Stimulated activated CD4-positive, alpha-beta T cell treated with anti-CD3 and anti-CD28 coated beads, Interleukin-1b, Interleukin-23, amount 100 ng/mL, for 1 hour (primary cell): ENCODE measurements at regions not wholly inside any gene's neighbourhood (a gene's known extent, or its start where the extent isn't known, plus 50 kb on each side); places are given as distances from the start of the nearest gene placed in this dataset.

Experiments used
- DNase-seq, 2 donors: peaks; one replicate each; pipeline ENCODE4 v3.0.0-alpha.2; 2020; ENCODE audit warnings: low read depth in 2 of 2

DNA sequence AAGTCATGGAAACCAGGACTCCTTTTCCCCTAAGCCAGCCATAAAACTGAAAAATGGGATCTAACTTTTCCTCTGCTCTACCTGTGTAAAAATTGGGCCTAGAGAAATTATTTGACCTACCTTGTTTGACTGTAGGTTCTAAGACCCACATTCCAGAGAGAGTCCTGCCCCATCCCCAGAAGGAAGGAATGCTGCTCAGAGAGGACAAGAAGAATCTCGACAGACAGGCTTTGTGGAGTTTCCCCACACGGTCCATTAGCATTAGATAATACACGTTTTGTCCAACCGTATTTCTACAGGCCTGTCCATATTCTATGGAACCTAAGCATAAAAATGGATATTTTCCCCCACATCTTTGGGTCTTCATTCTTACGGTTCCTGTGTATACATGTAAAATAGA, 403.3 kb downstream of the METTL4 start:
- no peak for DNase-seq

DNA sequence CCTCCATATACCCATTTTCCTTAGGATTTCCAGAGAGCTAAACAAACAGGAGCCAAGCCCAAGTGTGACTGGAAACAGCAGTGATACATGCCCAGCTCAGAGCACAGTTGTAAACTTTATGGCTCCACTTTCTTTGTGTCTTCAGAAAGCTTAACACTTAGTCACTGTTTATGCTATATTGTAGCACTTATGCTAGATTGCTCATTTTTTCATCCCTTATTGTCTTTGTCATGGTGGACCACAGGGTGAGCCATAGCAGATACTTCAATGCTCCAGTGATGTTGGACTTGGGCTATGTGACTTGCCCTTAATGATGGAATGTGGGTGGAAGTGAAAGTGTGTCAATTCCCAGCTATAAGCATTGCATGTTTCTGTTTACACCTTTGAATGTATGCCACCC, 401.6 kb downstream of the METTL4 start:
- DNase-seq, result no peak

DNA sequence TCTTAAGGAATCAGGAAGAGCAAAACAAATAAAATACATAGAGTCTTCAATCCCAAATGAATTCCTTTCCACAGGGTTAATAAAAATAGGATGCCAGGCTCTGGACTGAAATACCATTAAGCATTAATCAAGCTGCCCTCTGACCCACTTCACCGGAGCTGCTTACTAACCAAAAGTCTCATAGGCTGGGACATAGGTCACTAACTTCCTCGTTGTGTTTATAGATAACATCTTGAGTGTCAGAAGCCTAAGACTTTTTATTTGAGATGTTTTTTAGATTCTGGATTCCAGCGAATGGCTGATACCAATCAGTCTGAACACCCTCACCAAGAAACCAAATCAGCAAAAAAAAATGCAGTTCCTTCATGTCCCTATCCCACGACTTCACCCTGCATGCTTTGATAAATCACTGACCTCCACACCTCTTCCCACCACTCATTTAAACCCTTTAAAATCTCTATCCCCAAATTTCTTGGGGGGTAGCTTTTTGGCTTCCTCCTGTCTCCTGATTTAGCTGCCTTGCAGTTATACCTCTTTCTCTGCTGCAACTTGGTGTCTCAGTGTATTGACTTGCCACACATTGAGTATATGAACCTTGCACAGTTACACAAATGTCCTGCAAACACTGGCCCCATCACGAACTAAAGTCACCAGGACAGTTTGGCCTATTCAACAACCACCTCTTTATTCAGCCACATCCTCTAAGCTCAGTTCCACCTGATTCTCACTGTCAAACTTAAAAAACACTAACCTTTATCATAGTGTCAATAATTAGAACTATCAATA, 399.3 kb downstream of the METTL4 start:
- no peak for DNase-seq

DNA sequence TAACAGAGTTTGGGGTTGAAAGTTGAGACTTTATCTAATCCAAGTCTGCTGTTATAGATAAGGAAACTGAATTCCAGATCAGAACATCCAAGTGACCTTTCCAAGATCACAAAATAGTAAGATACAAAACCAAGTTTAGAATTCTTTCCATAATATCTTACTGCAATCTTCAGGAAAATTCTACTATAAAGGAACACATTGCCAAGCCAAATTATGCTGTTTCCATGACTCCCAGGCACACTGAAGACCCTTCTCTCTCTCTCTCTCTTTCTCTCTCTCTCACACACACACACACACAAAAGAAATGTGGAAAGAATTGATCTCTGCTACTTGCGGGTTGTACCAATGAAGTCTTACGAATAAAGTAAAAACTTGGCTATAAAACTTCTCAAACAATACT, 398.4 kb downstream of the METTL4 start:
- no peak for DNase-seq

DNA sequence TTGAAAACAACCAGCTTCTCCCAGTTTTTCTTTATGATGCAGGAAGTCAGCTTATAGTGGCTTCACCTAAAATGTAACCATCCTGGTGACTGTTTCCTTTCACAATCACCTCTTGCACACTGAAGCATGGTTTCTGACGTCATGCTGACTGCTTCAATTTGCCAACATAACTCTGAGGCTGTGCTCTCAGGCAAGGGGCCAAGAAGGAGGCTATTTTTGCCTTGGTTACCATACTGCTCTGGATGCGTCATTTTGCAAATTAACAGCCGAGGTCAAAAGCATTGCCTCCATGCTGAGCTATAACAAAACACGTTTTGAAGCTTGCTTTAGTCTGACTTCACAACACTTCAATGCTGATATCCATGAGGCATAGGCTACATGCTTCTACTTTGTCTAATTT, 397.8 kb downstream of the METTL4 start:
- DNase-seq, result no peak

DNA sequence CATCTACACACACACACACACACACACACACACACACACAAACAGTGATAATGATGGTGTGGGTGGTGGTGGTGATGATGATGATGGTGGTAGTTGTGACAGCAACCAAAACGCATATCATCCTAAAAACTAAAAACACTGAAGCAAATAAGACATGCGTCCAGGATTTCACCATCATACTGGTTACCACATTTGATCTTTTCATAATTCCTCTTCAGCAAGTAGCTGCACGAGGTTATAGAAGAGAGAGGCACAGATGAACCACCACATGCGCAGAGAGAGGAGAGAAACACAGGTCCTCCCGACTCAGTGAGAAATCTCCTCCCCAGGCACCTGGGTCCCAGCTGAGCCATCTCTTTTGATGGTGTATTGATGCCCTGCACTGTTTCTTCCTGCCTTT, 393.3 kb downstream of the METTL4 start:
- no peak for DNase-seq

DNA sequence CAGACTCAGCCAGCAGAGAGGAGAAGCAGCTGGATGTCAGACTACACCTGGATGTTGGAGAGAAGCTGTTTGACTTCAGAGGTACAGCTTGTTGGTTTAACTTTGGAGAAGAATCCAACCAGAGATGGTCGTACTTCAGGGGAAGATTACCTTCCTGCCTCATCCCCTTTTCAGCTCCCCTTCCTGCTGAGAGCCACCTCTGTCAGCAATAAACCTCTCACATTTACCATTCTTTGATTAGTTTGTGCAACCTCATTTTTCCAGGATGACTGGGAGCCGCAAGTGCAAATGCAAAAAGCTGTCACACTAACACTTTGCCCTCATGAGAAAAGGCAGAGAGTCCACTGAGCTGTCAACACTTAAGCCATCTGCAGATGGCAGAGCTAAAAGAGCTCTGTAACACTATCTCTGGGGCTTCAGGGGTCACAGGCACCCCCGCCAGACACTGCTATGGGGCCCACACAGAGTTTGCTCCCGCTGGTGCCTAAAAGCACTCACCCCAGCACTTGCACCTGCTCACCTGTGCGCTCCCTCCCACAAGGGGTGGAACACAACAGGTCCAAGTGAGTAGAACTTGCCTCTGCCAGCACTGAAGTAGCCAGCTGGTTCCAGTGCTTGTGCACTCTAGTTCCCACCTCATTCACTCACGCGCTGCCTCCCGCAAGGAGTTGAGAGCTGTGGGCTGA, 391.7 kb downstream of the METTL4 start:
- no peak for DNase-seq

DNA sequence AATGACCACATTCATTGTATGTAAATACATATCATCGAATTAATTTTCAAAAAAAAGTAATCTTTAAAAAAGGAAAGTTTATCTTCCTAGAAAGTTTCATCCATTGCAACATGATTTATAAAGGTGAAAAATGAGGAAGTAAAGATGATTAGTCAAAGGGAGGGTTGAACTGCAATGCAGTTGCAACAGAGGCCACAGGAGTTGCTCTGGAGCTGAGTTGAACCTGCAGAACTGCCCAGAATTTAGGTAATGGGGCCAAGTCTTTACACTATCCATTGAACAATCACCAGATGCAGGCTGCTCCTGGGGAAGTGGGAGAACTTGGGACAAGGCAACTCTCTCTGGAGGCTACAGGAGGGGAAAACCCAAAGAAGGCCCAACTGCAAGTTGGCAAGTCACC, 390.7 kb downstream of the METTL4 start:
- no peak for DNase-seq

DNA sequence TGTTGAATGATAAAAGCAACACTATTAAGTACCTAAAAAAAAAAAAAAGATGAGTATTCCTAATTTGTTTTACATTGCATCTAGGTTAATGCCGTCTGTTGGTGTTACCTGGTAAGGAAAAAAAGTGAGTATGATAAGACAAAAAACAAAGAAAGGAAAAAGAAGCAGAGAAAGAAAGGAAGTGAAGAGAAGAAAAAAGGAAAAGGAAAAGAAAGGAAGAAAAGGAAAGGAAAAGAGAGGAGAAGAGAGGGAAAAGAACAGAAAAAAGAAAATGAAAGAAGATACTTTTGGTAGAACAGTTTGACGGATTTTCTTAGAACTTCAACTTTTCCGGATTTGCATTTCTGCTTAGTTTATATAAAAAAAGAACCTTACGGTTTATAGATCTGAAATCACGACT, 387.9 kb downstream of the METTL4 start:
- DNase-seq, result no peak

DNA sequence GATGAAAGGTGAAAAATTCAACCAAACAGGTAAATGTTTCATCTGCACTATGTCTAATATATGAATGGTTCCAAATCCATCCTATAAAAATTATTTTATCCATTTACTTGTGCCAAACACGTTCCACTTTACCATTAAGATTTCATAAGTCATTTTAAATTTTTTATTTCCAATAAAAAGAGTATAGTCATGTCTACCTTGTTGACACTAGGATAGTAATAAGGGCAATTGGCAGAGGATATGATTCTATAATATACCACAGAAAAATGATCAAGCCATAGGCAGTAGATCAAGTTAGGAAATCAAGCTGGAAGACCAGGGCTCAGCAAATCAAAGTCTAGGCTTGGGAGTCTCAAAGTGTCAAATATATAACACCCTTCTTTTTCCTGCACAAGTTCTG, 384.3 kb downstream of the METTL4 start:
- DNase-seq, result no peak

DNA sequence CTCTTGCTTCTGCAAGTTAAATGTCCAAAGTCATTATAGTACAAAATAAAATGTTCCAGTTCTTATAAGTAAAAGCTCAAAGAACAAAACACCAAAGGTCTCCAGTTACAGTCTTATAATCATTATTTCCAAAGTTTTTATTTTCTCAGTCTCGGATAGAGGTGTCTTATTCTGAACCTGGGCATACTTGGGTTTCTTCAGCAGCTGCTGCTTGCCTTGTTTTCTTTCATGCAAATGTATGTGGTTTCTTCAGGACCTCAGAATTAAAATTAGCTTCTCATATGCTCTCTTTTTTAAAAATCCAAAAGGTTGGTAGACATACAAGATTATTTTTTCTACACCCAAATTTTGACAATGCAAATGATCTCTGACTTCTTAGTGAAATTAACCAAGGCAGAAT, 383.0 kb downstream of the METTL4 start:
- no peak for DNase-seq

DNA sequence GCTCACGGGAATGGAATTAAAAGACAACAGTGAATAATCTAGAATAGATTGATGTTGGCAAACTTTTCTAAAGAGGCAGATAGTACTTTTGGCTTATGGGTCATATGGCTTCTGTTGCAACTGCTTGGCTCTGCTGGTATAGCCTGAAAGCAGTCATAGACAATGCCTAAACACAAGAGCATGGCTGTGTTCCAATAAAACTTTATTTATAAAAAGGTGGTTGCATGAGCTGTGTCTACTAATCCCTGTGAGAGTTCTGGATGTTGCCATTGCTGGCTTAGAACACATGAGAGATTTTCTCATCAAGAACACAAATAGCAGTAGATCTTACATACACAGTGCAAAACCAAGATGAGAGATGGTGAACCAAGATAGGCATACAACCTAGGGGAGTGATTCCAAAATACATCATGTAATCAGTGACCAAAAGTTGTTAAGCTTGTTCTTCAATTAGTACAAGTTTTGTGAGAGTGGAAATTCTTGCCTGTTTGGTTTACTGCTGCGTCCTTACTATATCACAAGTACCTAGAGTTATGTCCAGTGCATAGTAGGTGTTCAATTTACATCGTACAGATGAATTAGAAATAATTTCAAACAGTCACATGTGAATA, 380.0 kb downstream of the METTL4 start:
- DNase-seq, result no peak

DNA sequence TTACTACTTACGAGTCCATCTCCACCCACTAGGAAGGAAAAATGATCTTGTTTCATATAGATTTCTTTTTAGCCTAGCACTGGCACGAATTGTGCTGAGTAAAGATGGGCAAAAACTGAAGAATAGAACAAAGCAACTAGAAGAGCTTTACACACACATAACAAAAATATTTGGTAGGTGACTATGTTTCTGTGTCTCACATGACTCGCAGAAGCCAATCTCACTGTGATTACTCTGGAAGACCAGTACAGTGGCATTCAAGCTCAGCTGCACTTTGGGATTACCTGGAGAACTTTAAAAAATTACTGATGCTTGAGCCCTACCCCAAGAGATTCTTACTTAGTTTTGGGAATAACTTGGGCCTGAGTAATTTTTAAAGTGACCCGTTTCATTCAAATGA, 378.7 kb downstream of the METTL4 start:
- no peak for DNase-seq

DNA sequence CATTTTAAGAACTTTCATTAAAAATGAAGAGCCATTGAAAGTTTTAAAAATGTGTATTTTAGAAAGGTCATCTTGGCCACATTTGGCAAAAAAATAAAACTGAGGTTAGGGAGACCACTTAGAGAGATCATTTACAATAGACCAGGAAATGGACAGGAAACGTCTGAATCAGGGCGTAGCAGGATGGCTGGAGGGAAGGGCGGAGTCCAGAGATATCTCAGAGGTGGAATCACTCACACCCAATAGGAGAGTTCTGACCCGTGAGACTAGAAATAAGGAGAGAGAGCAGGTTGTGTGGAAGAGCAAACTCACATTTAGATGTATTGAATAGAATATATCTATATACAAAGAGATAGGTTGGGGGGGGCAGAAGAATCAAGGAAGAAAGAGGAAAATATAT, 373.4 kb downstream of the METTL4 start:
- no peak for DNase-seq

DNA sequence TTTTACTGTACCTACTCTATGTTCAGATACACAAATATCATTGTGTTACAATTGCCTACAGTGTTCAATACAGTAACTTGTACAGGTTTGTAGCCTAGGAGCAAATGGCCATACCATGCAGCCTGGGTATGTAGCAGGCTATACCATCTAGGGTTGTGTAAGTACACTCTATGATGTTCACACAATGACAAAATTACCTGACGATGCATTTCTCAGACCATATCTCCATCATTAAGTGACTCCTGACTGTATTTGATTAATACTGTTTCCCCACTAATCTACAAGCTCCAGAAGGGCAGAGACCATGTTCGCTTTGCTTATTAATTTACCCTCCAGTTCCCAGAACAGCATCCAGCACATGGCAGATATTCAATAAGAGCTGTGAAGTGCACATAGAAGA, 372.2 kb downstream of the METTL4 start:
- no peak for DNase-seq

DNA sequence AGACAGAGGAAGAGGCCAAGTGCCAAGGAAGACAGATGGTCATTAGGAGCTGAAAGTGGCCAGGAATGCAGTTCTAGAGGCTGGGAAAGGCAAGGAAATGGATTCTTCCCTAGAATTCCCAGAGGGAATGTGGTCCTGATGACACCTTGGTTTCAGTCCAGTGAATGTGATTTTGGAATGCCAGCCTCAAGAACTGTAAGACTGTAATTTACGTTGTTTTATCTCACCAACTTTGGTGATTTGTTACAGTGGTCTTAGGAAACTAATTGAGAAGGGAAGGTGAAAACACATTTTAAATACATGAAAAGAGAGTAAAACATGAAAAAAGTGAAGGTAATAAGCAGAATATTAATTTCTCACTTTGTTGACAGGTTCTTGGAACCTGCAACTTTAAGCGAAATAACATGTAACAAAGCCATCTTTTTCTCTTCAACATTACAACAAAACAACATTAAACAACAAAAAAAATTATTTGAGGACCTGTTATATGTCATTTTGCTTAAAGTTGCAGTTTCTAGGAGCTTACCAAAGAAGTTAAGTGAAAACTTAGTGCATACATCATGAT, 370.2 kb downstream of the METTL4 start:
- DNase-seq, result no peak

DNA sequence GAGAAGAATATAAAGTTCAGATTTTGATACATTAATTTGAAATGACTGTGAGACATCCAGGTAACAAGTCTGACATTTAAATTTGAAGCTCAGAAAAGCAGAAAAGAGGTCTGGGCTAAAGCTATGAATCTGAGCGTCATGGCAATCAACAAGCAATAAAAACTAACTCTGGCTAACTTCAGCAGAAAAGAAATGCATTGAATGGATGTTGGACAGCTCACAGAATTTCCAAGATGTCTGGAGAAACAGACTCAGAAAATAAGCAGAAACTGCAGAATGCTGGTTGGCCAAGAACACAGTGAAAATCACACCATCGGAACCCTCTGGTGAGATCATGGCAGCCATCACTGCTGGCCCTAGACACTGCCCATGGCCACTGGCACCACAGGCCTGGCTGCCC, 366.6 kb downstream of the METTL4 start:
- no peak for DNase-seq

DNA sequence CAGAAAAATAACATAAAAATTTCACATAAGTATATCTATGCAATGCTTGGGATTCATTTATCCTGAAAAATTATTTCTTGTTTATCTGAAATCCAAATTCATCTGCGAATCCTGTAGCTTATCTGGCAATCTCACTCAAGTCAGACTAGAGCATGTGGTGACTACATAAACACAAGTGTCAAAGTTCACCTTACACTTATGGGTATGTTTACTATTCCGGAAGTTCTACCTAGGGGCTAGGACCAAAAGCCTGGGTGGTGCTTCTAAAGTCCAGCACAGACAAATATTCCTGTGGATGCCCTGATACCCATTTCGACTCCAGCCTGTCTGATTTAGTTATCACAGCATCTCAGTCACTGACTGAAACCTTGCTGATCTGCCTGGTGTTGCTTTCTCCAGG, 364.0 kb downstream of the METTL4 start:
- no peak for DNase-seq

DNA sequence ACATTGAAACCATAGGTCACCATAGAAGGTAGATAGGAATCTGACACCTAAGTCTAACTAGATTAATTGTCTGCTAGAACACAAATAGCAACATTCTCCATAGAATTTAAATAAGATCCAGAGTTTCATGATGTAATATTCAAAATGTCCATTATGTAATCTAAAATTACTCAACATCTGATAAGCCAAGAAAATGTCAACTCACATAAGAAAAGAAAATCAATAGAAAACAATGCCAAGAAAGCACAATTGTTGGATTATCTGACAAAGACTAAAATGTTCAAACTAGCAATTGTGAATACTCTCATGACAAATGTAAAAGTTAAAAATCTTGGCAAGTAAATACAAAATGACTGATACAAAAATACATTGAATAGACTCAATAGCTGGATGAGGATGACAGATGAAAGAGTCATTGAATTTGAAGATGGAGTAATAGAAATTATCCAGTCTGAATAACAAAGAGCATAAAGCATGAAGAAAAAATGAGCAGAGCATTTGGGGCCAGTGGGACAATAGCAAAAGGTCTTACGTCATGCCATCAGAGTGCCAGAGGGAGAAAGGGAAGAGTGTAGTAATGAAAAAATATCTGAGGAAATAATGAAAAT, 358.6 kb downstream of the METTL4 start:
- DNase-seq, result no peak

DNA sequence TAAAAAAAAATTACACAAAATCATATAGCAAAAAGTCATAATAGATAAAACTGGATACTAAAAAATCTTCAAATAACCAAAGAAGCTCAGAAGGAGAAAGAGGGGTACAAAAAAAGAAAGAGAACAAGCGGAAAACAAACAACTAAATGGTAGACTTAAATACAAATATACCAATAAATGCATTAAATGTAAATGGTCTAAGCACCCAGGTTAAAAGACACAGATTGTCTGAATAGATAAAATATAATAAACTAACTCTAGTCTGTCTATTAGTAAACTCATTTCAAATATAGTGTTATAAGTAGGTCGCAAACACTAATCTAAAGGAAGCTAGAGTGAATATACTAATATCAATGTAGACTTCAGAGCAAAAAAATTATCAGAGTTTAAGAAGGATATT, 357.4 kb downstream of the METTL4 start:
- DNase-seq, result no peak

DNA sequence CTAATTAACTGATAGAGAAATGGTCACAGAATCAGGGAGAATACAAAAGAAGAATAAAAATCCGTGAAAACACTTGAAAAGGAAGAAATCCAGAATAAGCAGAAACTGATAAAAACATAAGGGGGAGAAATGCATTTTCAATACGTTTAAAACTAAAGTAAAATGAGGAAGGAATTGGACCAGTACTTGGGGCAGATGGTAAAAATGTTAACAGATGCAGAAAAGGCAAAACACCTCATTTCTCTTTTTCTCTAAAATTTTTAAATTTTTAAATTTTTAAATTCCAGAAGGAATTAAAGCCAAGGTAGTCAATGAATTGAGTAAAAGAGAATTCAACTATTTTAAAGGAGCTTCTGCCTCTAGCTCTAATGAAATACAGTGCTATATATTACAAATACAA, 353.9 kb downstream of the METTL4 start:
- no peak for DNase-seq

DNA sequence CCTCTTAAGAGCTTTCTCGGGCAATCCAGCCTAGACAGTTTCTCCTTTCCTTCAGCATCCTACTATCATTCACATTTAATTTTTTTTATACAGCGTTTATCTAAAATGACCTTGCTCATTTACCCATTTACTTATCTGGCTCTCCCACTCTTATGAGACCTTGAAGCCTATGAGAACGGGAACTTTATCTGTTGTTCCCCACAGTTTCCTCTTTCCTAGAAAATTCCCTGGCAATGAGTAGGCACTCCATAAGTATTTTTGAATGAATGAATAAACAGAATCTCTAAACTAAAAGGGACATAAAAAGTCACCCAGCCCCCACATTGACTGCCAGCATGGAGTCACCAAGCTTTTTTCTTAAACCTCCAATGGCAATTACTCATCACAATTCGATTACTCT, 353.2 kb downstream of the METTL4 start:
- DNase-seq, result no peak

DNA sequence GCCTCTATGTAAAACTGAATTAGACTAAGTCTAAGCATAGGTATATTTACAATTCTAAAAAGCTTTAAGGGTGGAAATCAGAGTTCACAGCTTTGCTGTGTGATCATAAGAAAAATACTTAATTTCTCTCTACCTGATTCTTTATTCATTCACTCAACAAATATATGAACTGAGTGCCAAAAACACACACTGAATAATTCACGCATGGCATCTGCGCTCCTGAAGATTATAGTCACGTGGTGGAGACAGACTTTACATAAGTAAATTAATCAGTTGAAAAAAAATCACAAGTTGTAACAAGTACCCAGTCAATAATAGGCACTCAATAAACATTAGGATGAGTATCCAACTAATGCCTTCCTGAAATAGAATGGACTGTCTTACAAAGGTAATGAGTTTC, 351.6 kb downstream of the METTL4 start:
- DNase-seq, result no peak
